Kidney epithelial cell (primary cell): ENCODE measurements at regions not wholly inside any gene's neighbourhood (a gene's known extent, or its start where the extent isn't known, plus 50 kb on each side); places are given as distances from the start of the nearest gene placed in this dataset.

Source experiments
- DNase-seq: peaks from one replicate; pipeline ENCODE4 v3.0.0-alpha.2; 2010; ENCODE audit warnings: low read depth
- H3K27me3 ChIP-seq: 2 replicates; pipeline ENCODE4 v1.6.0; 2011; ENCODE audit warnings: low read length; ENCODE audit not compliant: control insufficient read depth, insufficient read depth
- H3K36me3 ChIP-seq: 2 replicates; pipeline ENCODE4 v1.5.1; 2011; ENCODE audit warnings: low read length; ENCODE audit not compliant: control insufficient read depth, insufficient read depth
- H3K4me3 ChIP-seq: 2 replicates; pipeline ENCODE4 v1.5.1; 2011; ENCODE audit warnings: low read depth, mild to moderate bottlenecking, control low read depth, low read length
- TF ChIP-seq, protein P1 (sequence below): IDR thresholded peaks from 2 replicates; pipeline ENCODE4 v1.5.1; 2011; ENCODE audit warnings: mild to moderate bottlenecking, moderate library complexity, low read length, control low read depth, inconsistent platforms; ENCODE audit not compliant: insufficient read depth, poor library complexity, severe bottlenecking

DNA sequence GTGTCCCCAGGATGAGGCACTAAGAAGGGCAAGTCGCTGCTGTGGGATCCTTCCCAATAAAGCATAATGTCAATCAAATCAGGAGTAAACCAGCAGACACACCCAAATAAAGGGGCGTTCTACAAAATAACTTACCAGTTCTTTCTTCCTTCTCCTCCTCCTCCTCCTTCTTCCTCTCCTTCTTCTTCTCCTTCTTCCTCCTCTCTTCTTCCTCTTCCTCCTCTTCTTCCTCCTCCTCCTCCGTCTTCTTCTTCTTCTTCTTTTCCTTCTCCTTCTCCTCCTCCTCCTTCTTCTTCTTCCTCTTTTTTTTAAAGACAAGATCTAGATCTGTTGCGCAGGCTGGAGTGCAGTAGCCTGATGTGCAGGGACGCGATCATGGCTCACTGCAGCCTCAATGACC, 225.8 kb downstream of the UQCRFS1 start:
- Histone ChIP-seq H3K4me3 (no peak overlapping the region), H3K36me3 (no peaks in the 10 kb centered on the region), H3K27me3 (no peaks in the 10 kb centered on the region)
- DNase-seq: no peak
- TF ChIP-seq, protein P1, sequence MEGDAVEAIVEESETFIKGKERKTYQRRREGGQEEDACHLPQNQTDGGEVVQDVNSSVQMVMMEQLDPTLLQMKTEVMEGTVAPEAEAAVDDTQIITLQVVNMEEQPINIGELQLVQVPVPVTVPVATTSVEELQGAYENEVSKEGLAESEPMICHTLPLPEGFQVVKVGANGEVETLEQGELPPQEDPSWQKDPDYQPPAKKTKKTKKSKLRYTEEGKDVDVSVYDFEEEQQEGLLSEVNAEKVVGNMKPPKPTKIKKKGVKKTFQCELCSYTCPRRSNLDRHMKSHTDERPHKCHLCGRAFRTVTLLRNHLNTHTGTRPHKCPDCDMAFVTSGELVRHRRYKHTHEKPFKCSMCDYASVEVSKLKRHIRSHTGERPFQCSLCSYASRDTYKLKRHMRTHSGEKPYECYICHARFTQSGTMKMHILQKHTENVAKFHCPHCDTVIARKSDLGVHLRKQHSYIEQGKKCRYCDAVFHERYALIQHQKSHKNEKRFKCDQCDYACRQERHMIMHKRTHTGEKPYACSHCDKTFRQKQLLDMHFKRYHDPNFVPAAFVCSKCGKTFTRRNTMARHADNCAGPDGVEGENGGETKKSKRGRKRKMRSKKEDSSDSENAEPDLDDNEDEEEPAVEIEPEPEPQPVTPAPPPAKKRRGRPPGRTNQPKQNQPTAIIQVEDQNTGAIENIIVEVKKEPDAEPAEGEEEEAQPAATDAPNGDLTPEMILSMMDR: no peak

- DNase-seq: no peak
- Histone ChIP-seq H3K36me3 (no peaks in the 10 kb centered on the region), H3K27me3 (no peaks in the 10 kb centered on the region), H3K4me3 (no peak overlapping the region)
- TF ChIP-seq, protein P1: no peak
Observed at GRCh38 chr19:28985201-28985600, 227.8 kb downstream of the UQCRFS1 start.

DNA sequence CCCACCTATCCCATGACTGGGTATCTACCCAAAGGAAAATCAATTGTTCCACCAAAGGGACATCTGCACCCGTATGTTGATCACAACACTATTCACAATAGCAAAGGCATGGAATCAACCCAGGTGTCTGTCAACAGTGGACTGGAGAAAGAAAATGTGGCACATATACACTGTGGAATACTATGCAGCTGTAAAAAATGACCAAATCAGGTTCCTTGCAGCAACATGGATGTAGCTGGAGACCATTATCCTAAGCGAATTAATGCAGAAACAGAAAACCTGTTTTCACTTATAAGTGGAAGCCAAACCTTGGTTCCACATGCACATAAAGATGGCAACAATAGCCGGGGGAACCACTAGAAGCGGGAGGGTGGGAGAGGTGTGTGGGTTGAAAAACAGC, 228.6 kb downstream of the UQCRFS1 start:
- H3K27me3 ChIP-seq: no peaks in the 10 kb centered on the region
- TF ChIP-seq, protein P1: no peak
- no peaks in the 10 kb centered on the region for H3K36me3 ChIP-seq
- DNase-seq: no peak
- H3K4me3 ChIP-seq: no peak overlapping the region

- H3K36me3 ChIP-seq: no peaks in the 10 kb centered on the region
- no peak overlapping the region for H3K4me3 ChIP-seq
- DNase-seq: no peak
- H3K27me3 ChIP-seq: no peaks in the 10 kb centered on the region
- TF ChIP-seq, protein P1: no peak
Observed at GRCh38 chr19:28983430-28983829, 229.5 kb downstream of the UQCRFS1 start.

GRCh38 chr19:28981994-28982393, 231.0 kb downstream of the UQCRFS1 start:
- Histone ChIP-seq H3K27me3 (no peaks in the 10 kb centered on the region), H3K36me3 (no peaks in the 10 kb centered on the region), H3K4me3 (no peak overlapping the region)
- TF ChIP-seq, protein P1: no peak
- no peak for DNase-seq

DNA sequence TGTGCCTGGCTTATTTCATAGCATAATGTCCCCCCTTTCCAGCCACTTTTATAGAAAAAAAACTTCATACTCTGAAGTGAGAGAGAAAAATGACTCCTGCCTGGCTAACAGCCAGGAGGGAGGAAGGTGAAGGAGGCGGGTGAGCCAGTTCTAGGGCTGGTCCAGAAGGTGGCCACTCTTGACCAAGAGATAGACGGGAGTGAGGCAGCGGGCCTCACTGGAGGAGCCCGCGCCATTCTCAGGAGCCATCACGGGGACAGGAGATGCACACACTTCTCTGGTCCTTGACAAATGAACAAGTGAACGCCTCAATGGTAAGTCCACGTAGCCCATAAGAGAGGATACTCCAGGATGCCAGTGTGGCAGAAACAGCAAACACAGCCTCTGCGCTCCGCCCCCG, 231.4 kb downstream of the UQCRFS1 start:
- TF ChIP-seq, protein P1: no peak
- Histone ChIP-seq H3K4me3 (no peak overlapping the region), H3K27me3 (no peaks in the 10 kb centered on the region), H3K36me3 (no peaks in the 10 kb centered on the region)
- DNase-seq: no peak
